Heart left ventricle (tissue), 16 donors: ENCODE measurements at regions not wholly inside any gene's neighbourhood (a gene's known extent, or its start where the extent isn't known, plus 50 kb on each side); places are given as distances from the start of the nearest gene placed in this dataset.
A peak's percentile ranks its signal among the peaks of the same experiment; 100 is the strongest.
"Not testable (repeated sequence)": the region's sequence is repeated elsewhere in the genome, so short reads cannot be mapped to it uniquely, and the experiment has no call there.

Experiments used
- ATAC-seq, 4 donors: fragments of 200-7000 bp; cut with Tn5 transposase; one replicate each; pipeline ENCODE4 v1.9.1; 2020 to 2022; ENCODE audit warnings: moderate library complexity in 4 of 4, mild to moderate bottlenecking in 3 of 4, moderate number of reproducible peaks in 1 of 4
- DNase-seq, 5 donors: peaks; one replicate each; pipeline ENCODE4 v3.0.0-alpha.2; 2020
- H3K27ac ChIP-seq, 12 donors: fragments of 200-600 bp; sonication (generic) in 4 of 12; one replicate each; pipeline versions ENCODE4 v1.5.0 to v1.8.0; 2016 to 2022; ENCODE audit warnings: mild to moderate bottlenecking in 2 of 12
- H3K27me3 ChIP-seq, 9 donors: fragments of 200-600 bp; sonication (generic) in 2 of 9; one replicate each; pipeline versions ENCODE4 v1.5.1 to v1.8.0; 2016 to 2022; ENCODE audit warnings: mild to moderate bottlenecking in 3 of 9
- H3K36me3 ChIP-seq, 9 donors: fragments of 200-600 bp; sonication (generic) in 2 of 9; one replicate each; pipeline versions ENCODE4 v1.5.0 to v1.8.0; 2018 to 2022; ENCODE audit warnings: mild to moderate bottlenecking in 2 of 9
- H3K4me1 ChIP-seq, 12 donors: fragments of 200-600 bp; sonication (generic) in 4 of 12; one replicate each; pipeline versions ENCODE4 v1.5.0 to v1.8.0; 2016 to 2022; ENCODE audit warnings: mild to moderate bottlenecking in 3 of 12
- H3K4me3 ChIP-seq, 12 donors: fragments of 200-600 bp; sonication (generic) in 4 of 12; one replicate each; pipeline versions ENCODE4 v1.5.0 to v1.8.0; 2017 to 2022; ENCODE audit warnings: mild to moderate bottlenecking in 9 of 12, moderate library complexity in 4 of 12
- H3K9me3 ChIP-seq, 12 donors: fragments of 200-600 bp; sonication (generic) in 4 of 12; one replicate each; pipeline versions ENCODE4 v1.5.0 to v1.8.0; 2016 to 2022; ENCODE audit warnings: mild to moderate bottlenecking in 1 of 12
- CTCF ChIP-seq, 12 donors: fragments of 200-600 bp; sonication (generic) in 4 of 12; IDR thresholded peaks; one replicate each; pipeline versions ENCODE4 v1.5.0 to v1.8.0; 2018 to 2022; ENCODE audit warnings: antibody characterized with exemption in 12 of 12, mild to moderate bottlenecking in 5 of 12
- POLR2A ChIP-seq, 2 donors: fragments of 450-650 bp; IDR thresholded peaks; one replicate each; pipeline ENCODE4 v1.6.1; 2017; ENCODE audit warnings: antibody characterized with exemption in 2 of 2, mild to moderate bottlenecking in 2 of 2, moderate library complexity in 2 of 2
- WGBS, 4 donors: extraction: QIAGEN DNeasy Blood & Tissue Kit in 2 of 4; methylation state at CpG; one replicate each; pipeline versions ENCODE4 v1.1.5 to v1.1.7; 2013 to 2018; 5-methylcytosine and 5-hydroxymethylcytosine counted together
- intact Hi-C, 10 donors: fragments of 100-400 bp; cut with DNase I; formaldehyde crosslinking; loops; one replicate each; pipeline versions ENCODE4 v1.11.1 to v1.14.2; 2022
- donor health status: ischemic (EF 13 %, LVEDD 7.1; RV severe dilation, severe dysfunction).
- donor health status: healthy with polysubstance abuse.
- donor health status: DM: no; HTN: yes; CAD: no.
- donor health status: DM: no; HTN: no; CAD: no.
- donor health status: ischemic (EF 25% LVEDD 6.9; RV normal size, moderate dysfunction).
- donor health status: ischemic (EF 25% LVEDD 5.7; RV mildly dilated, moderate dysfunction).
- donor health status: healthy.
- donor health status: DM: yes; HTN: yes; CAD: no.
- donor health status: ischemic (EF 35%, LVEDD 5.7; RV mildly dilated, moderate dysfunction).
- donor health status: nonischemic (EF 11% LVEDD 7.7; RV severe dilation, severe dysfunction).
- donor health status: DM: yes; HTN: yes; CAD: no.
- donor health status: PGD.
- donor health status: ischemic (EF 29% LVEDD 5.4; RV normal size, mild dysfunction).
- donor health status: nonischemic (EF 23%, LVEDD 6.1; RV moderate dilation, normal function).

GRCh38 chr1:61556631-61557030 is 168.3 kb downstream of the TM2D1 start:
- no peak overlapping the region for H3K27ac ChIP-seq

GRCh38 chr1:61552630-61553305 is 172.2 kb downstream of the TM2D1 start:
- ATAC-seq = no peak
- Histone ChIP-seq H3K4me3 (no peak overlapping the region), H3K27me3 (no peaks in the 10 kb centered on the region), H3K9me3 (peaks cover 0 to 17% (median 3%) of the 10 kb centered on the region in 12 donors), H3K36me3 (no peaks in the 10 kb centered on the region), H3K27ac (no peak overlapping the region), H3K4me1 (no peaks in the 10 kb centered on the region)
- WGBS, 4 donors = 88 to 92% (median 90%) methylated on average over 4 of the region's 4 CpGs
- TF ChIP-seq CTCF (IDR thresholded peaks at IDR 0.05) (no peak), POLR2A (IDR thresholded peaks at IDR 0.05) (no peak)
- intact Hi-C loops = no loop called here
- DNase-seq = no peak

More at GRCh38 chr1:61556631-61557030, 168.3 kb downstream of the TM2D1 start:
- no peak for TF ChIP-seq POLR2A (IDR thresholded peaks at IDR 0.05)
- no peak for TF ChIP-seq CTCF (IDR thresholded peaks at IDR 0.05)
- Histone ChIP-seq H3K27me3 (no peaks in the 10 kb centered on the region), H3K36me3 (no peaks in the 10 kb centered on the region), H3K4me3 (no peak overlapping the region), H3K4me1 (no peaks in the 10 kb centered on the region), H3K9me3 (peaks cover 0 to 11% (median 3%) of the 10 kb centered on the region in 12 donors)
- intact Hi-C loops = no loop called here
- peak in 2 of 4 donors; percentile 30 to 39 for ATAC-seq
- DNase-seq = no peak
- WGBS, 4 donors = 65 to 79% (median 70%) methylated on average over 3 of the region's 3 CpGs

- H3K27me3 ChIP-seq, H3K4me3 ChIP-seq, H3K4me1 ChIP-seq, ATAC-seq, H3K36me3 ChIP-seq, DNase-seq, intact Hi-C loops, H3K27ac ChIP-seq: not testable (repeated sequence)
- 67 to 96% (median 92%) methylated on average over 1 to 2 of the region's 2 CpGs for WGBS, 4 donors
- peaks cover 0 to 27% (median 0%) of the 10 kb centered on the region in 12 donors for H3K9me3 ChIP-seq
Observed at GRCh38 chr1:61547302-61547701, 177.6 kb downstream of the TM2D1 start.

- ATAC-seq, intact Hi-C loops, H3K36me3 ChIP-seq, H3K4me1 ChIP-seq, H3K27ac ChIP-seq, H3K27me3 ChIP-seq, DNase-seq, H3K4me3 ChIP-seq: not testable (repeated sequence)
- 74 to 83% (median 80%) methylated on average over 2 of the region's 2 CpGs for WGBS, 4 donors
- peaks cover 0 to 24% (median 0%) of the 10 kb centered on the region in 12 donors for H3K9me3 ChIP-seq
Observed at GRCh38 chr1:61544870-61545269, 180.1 kb downstream of the TM2D1 start.

- not testable (repeated sequence) for ATAC-seq
Observed at GRCh38 chr1:61543498-61543897, 181.4 kb downstream of the TM2D1 start.

More at GRCh38 chr1:61543498-61543897, 181.4 kb downstream of the TM2D1 start:
- H3K36me3 ChIP-seq, H3K27me3 ChIP-seq, DNase-seq, intact Hi-C loops, H3K4me3 ChIP-seq, H3K4me1 ChIP-seq, H3K27ac ChIP-seq: not testable (repeated sequence)
- peaks cover 0 to 24% (median 0%) of the 10 kb centered on the region in 12 donors for H3K9me3 ChIP-seq
